A549 (cell line): ENCODE measurements at regions not wholly inside any gene's neighbourhood (a gene's known extent, or its start where the extent isn't known, plus 50 kb on each side); places are given as distances from the start of the nearest gene placed in this dataset.

Experiments
- ATAC-seq, 2 experiments: fragments of 200-7000 bp in 1 of 2; fragments of >200 bp in 1 of 2; cut with Nextera tagmentation in 1 of 2; cut with Tn5 transposase in 1 of 2; 3 replicates each; pipeline versions ENCODE4 v1.8.0 to v1.9.1; 2018 to 2020; ENCODE audit warnings: mild to moderate bottlenecking in 1 of 2, moderate library complexity in 1 of 2
- CTCF ChIA-PET: fragments of 300-600 bp; sonication (Branson Sonifier 250); formaldehyde crosslinking; extraction: SDS; loops from one replicate; lab custom pipeline; 2021; ENCODE audit warnings: antibody characterized with exemption, inconsistent platforms; lab: Yijun Ruan, JAX
- POLR2A ChIA-PET: fragments of 350-600 bp; formaldehyde crosslinking; extraction: SDS; loops from one replicate; lab custom pipeline; 2021; ENCODE audit warnings: antibody characterized with exemption, inconsistent platforms; lab: Yijun Ruan, JAX
- DNase-seq, 2 experiments: peaks; one replicate each; pipeline versions ENCODE4 v3.0.0 to v3.0.0-alpha.2; 2011 to 2016; ENCODE audit warnings: low read depth in 1 of 2, low spot score in 1 of 2
- FAIRE-seq: peaks from 2 replicates; lab custom pipeline; 2011; peaks lifted over from hg19 to GRCh38; lab: Jason Lieb, UNC
- H3K27ac ChIP-seq, 2 experiments: fragments of >200 bp; sonication (Bioruptor Twin); formaldehyde crosslinking; 3 replicates each; pipeline ENCODE4 v1.5.1; 2016 to 2017
- H3K4me1 ChIP-seq: fragments of >200 bp; sonication (Bioruptor Twin); formaldehyde crosslinking; 3 replicates; pipeline ENCODE4 v1.6.1; 2016
- H3K4me2 ChIP-seq: fragments of >200 bp; sonication (Bioruptor Twin); formaldehyde crosslinking; 3 replicates; pipeline ENCODE4 v1.6.1; 2016
- H3K4me3 ChIP-seq: fragments of >200 bp; sonication (Bioruptor Twin); formaldehyde crosslinking; 3 replicates; pipeline ENCODE4 v1.5.1; 2016
- H3K9me3 ChIP-seq: fragments of >200 bp; sonication (Bioruptor Twin); formaldehyde crosslinking; 3 replicates; pipeline ENCODE4 v1.6.1; 2016
- CHD4 ChIP-seq: fragments of 200-600 bp; sonication (generic); IDR thresholded peaks from 2 replicates; pipeline ENCODE4 v1.6.1; 2016; ENCODE audit warnings: antibody characterized with exemption, mild to moderate bottlenecking, borderline replicate concordance
- CTCF ChIP-seq: fragments of >200 bp; sonication (Bioruptor Twin); formaldehyde crosslinking; IDR thresholded peaks from 3 replicates; pipeline ENCODE4 v1.5.1; 2016
- EHMT2 ChIP-seq: fragments of 200-600 bp; sonication (generic); IDR thresholded peaks from 2 replicates; pipeline ENCODE4 v1.6.1; 2016; ENCODE audit warnings: antibody characterized with exemption, low read depth, mild to moderate bottlenecking, moderate library complexity
- FOXS1 ChIP-seq: fragments of 250-450 bp; sonication (Bioruptor Pico); IDR thresholded peaks from 2 replicates; pipeline ENCODE4 v1.5.0; 2020; ENCODE audit warnings: mild to moderate bottlenecking, moderate library complexity
- GATA3 ChIP-seq: IDR thresholded peaks from 2 replicates; pipeline ENCODE4 v1.6.1; 2012; ENCODE audit warnings: borderline replicate concordance
- HDAC2 ChIP-seq: fragments of 200-600 bp; sonication (generic); IDR thresholded peaks from 2 replicates; pipeline ENCODE4 v1.6.1; 2016
- HEYL ChIP-seq: fragments of 250-450 bp; sonication (Bioruptor Pico); IDR thresholded peaks from 2 replicates; pipeline ENCODE4 v1.8.0; 2021; ENCODE audit warnings: mild to moderate bottlenecking, moderate library complexity
- HMGXB4 ChIP-seq: fragments of 250-450 bp; sonication (Bioruptor Pico); IDR thresholded peaks from 2 replicates; pipeline ENCODE4 v1.5.0; 2021; ENCODE audit warnings: mild to moderate bottlenecking, moderate library complexity, borderline replicate concordance
- HOXB5 ChIP-seq: fragments of 250-450 bp; sonication (Bioruptor Pico); IDR thresholded peaks from 2 replicates; pipeline ENCODE4 v1.5.0; 2020; ENCODE audit warnings: mild to moderate bottlenecking, moderate library complexity
- MAX ChIP-seq: IDR thresholded peaks from 2 replicates; pipeline ENCODE4 v1.6.1; 2012
- NFE2L2 ChIP-seq: fragments of 150-350 bp; conservative IDR thresholded peaks from 2 replicates; pipeline ENCODE4 v1.6.1; 2014; ENCODE audit warnings: low read length
- NR3C1 ChIP-seq: fragments of >200 bp; sonication (Bioruptor Twin); formaldehyde crosslinking; IDR thresholded peaks from 3 replicates; pipeline ENCODE4 v1.6.1; 2017
- RAD21 ChIP-seq, 2 experiments: fragments of >200 bp in 1 of 2; sonication (Bioruptor Twin) in 1 of 2; formaldehyde crosslinking in 1 of 2; IDR thresholded peaks in 1 of 2; conservative IDR thresholded peaks in 1 of 2; 2 replicates in 1 of 2; 3 replicates in 1 of 2; pipeline ENCODE4 v1.6.1; 2012 to 2018; ENCODE audit warnings: inconsistent platforms in 1 of 2
- RFX5 ChIP-seq: fragments of 450-650 bp; IDR thresholded peaks from 2 replicates; pipeline ENCODE4 v1.7.1; 2014; ENCODE audit warnings: antibody characterized with exemption, mild to moderate bottlenecking, moderate library complexity
- RNF2 ChIP-seq: fragments of 200-600 bp; sonication (generic); IDR thresholded peaks from 2 replicates; pipeline ENCODE4 v1.6.1; 2016; ENCODE audit warnings: low read depth, mild to moderate bottlenecking, antibody characterized with exemption, moderate library complexity, borderline replicate concordance
- SMC3 ChIP-seq: fragments of >200 bp; sonication (Bioruptor Twin); formaldehyde crosslinking; IDR thresholded peaks from 3 replicates; pipeline ENCODE4 v1.6.1; 2018; ENCODE audit warnings: inconsistent platforms
- TFCP2L1 ChIP-seq: fragments of 250-450 bp; sonication (Bioruptor Pico); IDR thresholded peaks from 2 replicates; pipeline ENCODE4 v1.5.0; 2021; ENCODE audit warnings: mild to moderate bottlenecking
- ZNF302 ChIP-seq: fragments of 250-450 bp; sonication (Bioruptor Pico); IDR thresholded peaks from 2 replicates; pipeline ENCODE4 v1.9.0; 2021; ENCODE audit warnings: inconsistent platforms, mild to moderate bottlenecking, moderate library complexity
- WGBS: methylation state at CpG from one replicate; pipeline ENCODE4 v1.1.6; 2017; ENCODE audit errors: missing lambda C conversion rate; 5-methylcytosine and 5-hydroxymethylcytosine counted together

GRCh38 chr6:96467814-96468213 is 53.8 kb upstream of the UFL1 start:
- POLR2A ChIA-PET: no interaction called here
- TF ChIP-seq EHMT2 (no peak), FOXS1 (CRISPR knock-in tag) (no peak), HEYL (CRISPR knock-in tag) (no peak), ZNF302 (CRISPR knock-in tag) (no peak), HMGXB4 (CRISPR knock-in tag) (no peak), GATA3 (no peak), CHD4 (no peak), HOXB5 (CRISPR knock-in tag) (no peak), RNF2 (no peak), MAX (no peak), CTCF (no peak), HDAC2 (no peak), TFCP2L1 (CRISPR knock-in tag) (no peak), RFX5 (no peak)
- Histone ChIP-seq H3K27ac (no peak overlapping the region), H3K4me2 (no peak overlapping the region), H3K4me3 (no peak overlapping the region), H3K4me1 (no peaks in the 10 kb centered on the region), H3K9me3 (no peaks in the 10 kb centered on the region)
- no peak for DNase-seq
- CTCF ChIA-PET: interaction anchor here (0.6 kb wide), 1 partner anchor 130 kb away, joined by 3 read pairs; no protein-coding TSS in a partner anchor
- no peak for ATAC-seq
- no peak for FAIRE-seq

GRCh38 chr6:96468281-96468680 is 53.3 kb upstream of the UFL1 start:
- CTCF ChIA-PET: interaction anchor here (0.6 to 0.7 kb wide), 2 partner anchors 8 to 131 kb away, joined by 3 read pairs; no protein-coding TSS in a partner anchor
- 0% methylated on average over 3 of the region's 3 CpGs for WGBS

GRCh38 chr6:96468681-96469224 is 52.9 kb upstream of the UFL1 start:
- 10% methylated on average over 2 of the region's 2 CpGs for WGBS
- TF ChIP-seq NFE2L2 (no peak), CTCF (peak; percentile 13; the same call in 1 of the 3 replicates), RAD21 (conservative IDR thresholded peaks at IDR 0.05 in 1 of 2, IDR thresholded peaks at IDR 0.05 in 1 of 2) (0 out of 5 replicates have a peak, but pooled peaks of 1 of the 2 experiments have one; percentile 14)
- H3K4me1 ChIP-seq: no peaks in the 10 kb centered on the region
- DNase-seq (no peak), FAIRE-seq (no peak), ATAC-seq (no peak)
- no peak overlapping the region for H3K4me2 ChIP-seq
- H3K4me3 ChIP-seq: no peak overlapping the region
- no peaks in the 10 kb centered on the region for H3K9me3 ChIP-seq
- POLR2A ChIA-PET: no interaction called here
- H3K27ac ChIP-seq: no peak overlapping the region
- CTCF ChIA-PET: interaction anchor here (0.6 to 0.7 kb wide), 2 partner anchors 9 to 131 kb away, joined by 3 read pairs; no protein-coding TSS in a partner anchor

More at GRCh38 chr6:96468281-96468680, 53.3 kb upstream of the UFL1 start:
- ATAC-seq (no peak), FAIRE-seq (no peak), DNase-seq (no peak)
- H3K4me3 ChIP-seq: no peak overlapping the region
- H3K4me1 ChIP-seq: no peaks in the 10 kb centered on the region
- H3K9me3 ChIP-seq: no peaks in the 10 kb centered on the region
- no peak overlapping the region for H3K4me2 ChIP-seq
- POLR2A ChIA-PET: no interaction called here
- TF ChIP-seq NR3C1 (no peak), SMC3 (no peak)
- no peak overlapping the region for H3K27ac ChIP-seq
